ENCODE measurements at regions not wholly inside any gene's neighbourhood (a gene's known extent, or its start where the extent isn't known, plus 50 kb on each side); places are given as distances from the start of the nearest gene placed in this dataset.

DNA sequence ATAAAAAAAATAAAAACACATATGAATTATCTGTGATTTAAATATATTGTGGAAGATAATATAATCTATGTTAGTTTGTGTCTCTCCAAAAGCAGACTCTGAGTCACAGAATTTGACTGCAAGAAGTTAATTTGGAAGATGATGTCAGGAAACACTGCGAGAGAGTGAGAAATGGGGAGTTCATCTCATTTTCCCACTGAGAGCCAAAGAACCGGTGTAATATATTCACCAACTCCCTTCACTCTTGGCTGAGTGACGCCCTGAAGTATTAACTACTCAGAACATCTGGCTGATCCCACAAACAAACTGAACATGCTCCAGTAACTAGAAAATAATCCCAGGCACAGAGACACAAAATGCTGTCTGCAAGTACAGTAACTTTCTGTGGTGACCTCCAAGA, 345.8 kb upstream of the SPANXN1 start:
- in situ Hi-C loops (cut with HindIII; ENCODE audit: low sequenced_read_pairs), result no loop called here
- TF ChIP-seq CTCF (IDR thresholded peaks at IDR 0.05; ENCODE audit: low read depth, low read length, missing control alignments), result no peak
- DNase-seq (ENCODE audit: low read depth), result no peak

GRCh38 chrX:144916785-144917184, 330.5 kb upstream of the SPANXN1 start:
- DNase-seq (ENCODE audit: low read depth), result no peak
- in situ Hi-C loops (cut with HindIII; ENCODE audit: low sequenced_read_pairs), result no loop called here
- TF ChIP-seq CTCF (IDR thresholded peaks at IDR 0.05; ENCODE audit: low read depth, low read length, missing control alignments), result no peak
- no peak overlapping the region for H3K4me3 ChIP-seq (ENCODE audit: low read depth, low read length)

More for the DNA sequence above, 345.8 kb upstream of the SPANXN1 start:
- no peak overlapping the region for H3K4me3 ChIP-seq (ENCODE audit: low read depth, low read length)

- DNase-seq (ENCODE audit: low read depth), result no peak
- H3K4me3 ChIP-seq (ENCODE audit: low read depth, low read length), result no peak overlapping the region
- no peak for TF ChIP-seq CTCF (IDR thresholded peaks at IDR 0.05; ENCODE audit: low read depth, low read length, missing control alignments)
- in situ Hi-C loops (cut with HindIII; ENCODE audit: low sequenced_read_pairs), result no loop called here
Observed at GRCh38 chrX:144918936-144919335, 328.4 kb upstream of the SPANXN1 start.

DNA sequence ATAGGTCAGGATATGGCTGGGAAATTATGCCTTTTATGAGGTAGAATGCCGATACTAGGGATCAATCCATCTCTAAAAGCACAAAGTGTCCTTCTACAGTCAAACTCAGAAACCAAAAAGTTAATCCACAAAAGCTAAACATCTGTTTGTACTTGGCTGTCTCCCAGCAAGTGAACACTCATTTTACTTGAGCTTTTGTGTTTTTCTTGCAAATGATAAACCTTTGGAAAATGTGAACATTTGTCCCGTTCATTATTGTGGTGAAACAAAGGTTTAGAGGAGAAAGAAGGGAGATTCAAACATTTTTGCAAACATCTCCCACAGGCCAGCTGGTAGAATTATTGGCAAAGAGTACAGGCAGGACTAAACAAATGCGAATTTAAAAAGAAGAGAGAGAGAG, 300.6 kb upstream of the SPANXN1 start:
- H3K4me3 ChIP-seq (ENCODE audit: low read depth, low read length), result no peak overlapping the region
- no peak for TF ChIP-seq CTCF (IDR thresholded peaks at IDR 0.05; ENCODE audit: low read depth, low read length, missing control alignments)
- DNase-seq (ENCODE audit: low read depth), result no peak
- in situ Hi-C loops (cut with HindIII; ENCODE audit: low sequenced_read_pairs), result no loop called here
